H1 (cell line): ENCODE measurements at regions not wholly inside any gene's neighbourhood (a gene's known extent, or its start where the extent isn't known, plus 50 kb on each side); places are given as distances from the start of the nearest gene placed in this dataset.

Experiments
- CHD7 ChIP-seq: fragments of 300-600 bp; sonication (generic); IDR thresholded peaks from 2 replicates; pipeline ENCODE4 v1.7.1; 2012; ENCODE audit warnings: low read length, moderate library complexity, mild to moderate bottlenecking, inconsistent platforms; ENCODE audit not compliant: insufficient replicate concordance
- CTBP2 ChIP-seq: IDR thresholded peaks from 2 replicates; pipeline ENCODE4 v1.7.0; 2011; ENCODE audit warnings: borderline replicate concordance, mild to moderate bottlenecking, moderate library complexity, mixed read lengths, low read length; ENCODE audit not compliant: insufficient read depth, insufficient read length
- EP300 ChIP-seq, 2 experiments: IDR thresholded peaks; 1 replicate in 1 of 2; 2 replicates in 1 of 2; pipeline ENCODE4 v1.6.1; 2011 to 2012; ENCODE audit warnings: low read depth in 2 of 2, low read length in 2 of 2, mild to moderate bottlenecking in 2 of 2, borderline replicate concordance in 1 of 2, inconsistent platforms in 1 of 2, moderate library complexity in 1 of 2
- EZH2 ChIP-seq: fragments of 200-600 bp; sonication (generic); IDR thresholded peaks from 2 replicates; pipeline ENCODE4 v1.7.1; 2012; ENCODE audit warnings: low read depth, mild to moderate bottlenecking, moderate library complexity, low read length, inconsistent platforms; ENCODE audit not compliant: severe bottlenecking
- PHF8 ChIP-seq: fragments of 200-600 bp; sonication (generic); conservative IDR thresholded peaks from 2 replicates; pipeline ENCODE4 v1.7.1; 2012; ENCODE audit warnings: low read depth, mild to moderate bottlenecking, inconsistent platforms, low read length, moderate library complexity
- RXRA ChIP-seq: IDR thresholded peaks from 2 replicates; pipeline ENCODE4 v1.6.1; 2011; ENCODE audit warnings: low read depth, mild to moderate bottlenecking, low read length, moderate library complexity; ENCODE audit not compliant: insufficient read depth

- TF ChIP-seq PHF8: no peak
- TF ChIP-seq CHD7: no peak
- no peak for TF ChIP-seq CTBP2
- no peak for TF ChIP-seq RXRA
- no peak for TF ChIP-seq EP300 (IDR thresholded peaks at IDR 0.05; ENCODE audit: borderline replicate concordance in 1 of 2, low read depth in 2 of 2, low read length in 2 of 2)
- TF ChIP-seq EZH2: no peak
- TF ChIP-seq, all 59 proteins: peak for 0
Measured at GRCh38 chr12:98422359-98422758, 93.0 kb upstream of the TMPO start (continued).
